ENCODE measurements at regions not wholly inside any gene's neighbourhood (a gene's known extent, or its start where the extent isn't known, plus 50 kb on each side); places are given as distances from the start of the nearest gene placed in this dataset.

DNA sequence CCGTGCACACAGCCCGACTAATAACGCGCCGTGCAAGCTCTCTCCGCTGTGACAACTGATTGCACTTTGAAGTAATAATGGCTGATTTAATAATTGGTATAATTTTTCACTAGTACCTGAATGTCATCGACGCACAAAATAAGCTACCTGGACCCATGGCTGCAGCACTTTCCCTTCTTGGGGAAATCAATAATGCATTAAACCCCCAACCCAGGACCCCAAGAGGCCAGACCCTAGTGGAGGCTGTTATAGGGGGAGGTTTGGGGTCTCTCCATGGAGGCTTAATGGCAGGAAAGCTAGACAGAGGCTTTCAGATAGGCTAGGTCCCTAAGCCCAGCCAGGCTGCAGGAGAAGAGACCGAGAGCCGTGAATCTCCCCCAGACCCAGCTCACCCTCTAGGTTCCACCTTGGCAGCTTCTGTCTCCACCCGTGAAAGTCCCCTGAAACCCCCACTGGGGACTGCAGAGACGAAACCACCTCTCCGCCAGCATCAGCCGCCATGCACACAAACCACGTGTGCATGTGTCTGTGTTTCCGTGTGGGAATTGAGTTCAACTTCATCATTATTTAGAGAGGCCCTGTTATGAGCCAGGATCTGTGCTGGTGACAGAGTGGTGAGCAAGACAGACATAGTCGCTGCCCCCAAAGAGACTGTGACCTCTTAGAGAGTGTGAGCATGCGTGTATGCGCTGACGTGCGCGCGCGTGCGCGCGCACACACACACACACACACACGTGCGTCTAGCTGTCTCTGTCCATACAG, 168.6 kb upstream of the MVB12B start:
- Histone ChIP-seq H3K4me1 (no peaks in the 10 kb centered on the region), H3K27me3 (no peaks in the 10 kb centered on the region), H3K36me3 (no peaks in the 10 kb centered on the region), H3K9me3 (no peaks in the 10 kb centered on the region), H3K4me3 (no peak overlapping the region), H3K27ac (no peak overlapping the region)
- WGBS, 2 donors, result 74 to 75% methylated on average over 24 to 28 of the region's 29 CpGs
- ATAC-seq (ENCODE audit: low FRiP score in 2 of 2), result no peak
- DNase-seq, result no peak
- TF ChIP-seq POLR2AphosphoS5 (IDR thresholded peaks at IDR 0.05) (no peak), POLR2A (IDR thresholded peaks at IDR 0.05) (no peak), EP300 (IDR thresholded peaks at IDR 0.05) (no peak), CTCF (IDR thresholded peaks at IDR 0.05) (no peak)

- WGBS, 2 donors, result 61 to 66% methylated on average over 7 to 10 of the region's 10 CpGs
- H3K27me3 ChIP-seq, result no peaks in the 10 kb centered on the region
- no peaks in the 10 kb centered on the region for H3K4me1 ChIP-seq
- H3K9me3 ChIP-seq, result no peaks in the 10 kb centered on the region
- no peaks in the 10 kb centered on the region for H3K36me3 ChIP-seq
- no peak for ATAC-seq (ENCODE audit: low FRiP score in 2 of 2)
- no peak for DNase-seq
- no peak for TF ChIP-seq POLR2A (IDR thresholded peaks at IDR 0.05)
- TF ChIP-seq EP300 (IDR thresholded peaks at IDR 0.05), result no peak
- no peak for TF ChIP-seq CTCF (IDR thresholded peaks at IDR 0.05)
- no peak for TF ChIP-seq POLR2AphosphoS5 (IDR thresholded peaks at IDR 0.05)
- no peak overlapping the region for H3K27ac ChIP-seq
- H3K4me3 ChIP-seq, result no peak overlapping the region
Observed at GRCh38 chr9:126158588-126159429, 167.8 kb upstream of the MVB12B start.

GRCh38 chr9:126159430-126160060, 167.1 kb upstream of the MVB12B start:
- ATAC-seq (ENCODE audit: low FRiP score in 2 of 2) (no peak), DNase-seq (no peak)
- Histone ChIP-seq H3K4me1 (no peaks in the 10 kb centered on the region), H3K36me3 (no peaks in the 10 kb centered on the region), H3K27ac (no peak overlapping the region), H3K27me3 (no peaks in the 10 kb centered on the region), H3K9me3 (no peaks in the 10 kb centered on the region), H3K4me3 (no peak overlapping the region)
- TF ChIP-seq POLR2A (IDR thresholded peaks at IDR 0.05), result no peak
- no peak for TF ChIP-seq EP300 (IDR thresholded peaks at IDR 0.05)
- no peak for TF ChIP-seq POLR2AphosphoS5 (IDR thresholded peaks at IDR 0.05)
- TF ChIP-seq CTCF (IDR thresholded peaks at IDR 0.05), result no peak
- 64 to 68% methylated on average over 17 of the region's 17 CpGs for WGBS, 2 donors

- Histone ChIP-seq H3K9me3 (no peaks in the 10 kb centered on the region), H3K4me1 (no peaks in the 10 kb centered on the region), H3K27ac (no peak overlapping the region), H3K27me3 (no peaks in the 10 kb centered on the region), H3K36me3 (no peaks in the 10 kb centered on the region), H3K4me3 (no peak overlapping the region)
- TF ChIP-seq EP300 (IDR thresholded peaks at IDR 0.05), result no peak
- TF ChIP-seq CTCF (IDR thresholded peaks at IDR 0.05), result no peak
- no peak for TF ChIP-seq POLR2AphosphoS5 (IDR thresholded peaks at IDR 0.05)
- TF ChIP-seq POLR2A (IDR thresholded peaks at IDR 0.05), result no peak
- DNase-seq (no peak), ATAC-seq (ENCODE audit: low FRiP score in 2 of 2) (no peak)
- WGBS, 2 donors, result 84 to 86% methylated on average over 8 to 10 of the region's 10 CpGs
Observed at GRCh38 chr9:126160067-126160853, 166.4 kb upstream of the MVB12B start.
